HG02571 (cell line): ENCODE measurements at regions not wholly inside any gene's neighbourhood (a gene's known extent, or its start where the extent isn't known, plus 50 kb on each side); places are given as distances from the start of the nearest gene placed in this dataset.
"Not testable (repeated sequence)": the region's sequence is repeated elsewhere in the genome, so short reads cannot be mapped to it uniquely, and the experiment has no call there.

Experiments used
- ATAC-seq: cut with Tn5 transposase; IDR thresholded peaks from one replicate; pipeline ENCODE4 v1.9.1; 2021; ENCODE audit warnings: mild to moderate bottlenecking, moderate library complexity; ENCODE audit not compliant: unreplicated experiment

DNA sequence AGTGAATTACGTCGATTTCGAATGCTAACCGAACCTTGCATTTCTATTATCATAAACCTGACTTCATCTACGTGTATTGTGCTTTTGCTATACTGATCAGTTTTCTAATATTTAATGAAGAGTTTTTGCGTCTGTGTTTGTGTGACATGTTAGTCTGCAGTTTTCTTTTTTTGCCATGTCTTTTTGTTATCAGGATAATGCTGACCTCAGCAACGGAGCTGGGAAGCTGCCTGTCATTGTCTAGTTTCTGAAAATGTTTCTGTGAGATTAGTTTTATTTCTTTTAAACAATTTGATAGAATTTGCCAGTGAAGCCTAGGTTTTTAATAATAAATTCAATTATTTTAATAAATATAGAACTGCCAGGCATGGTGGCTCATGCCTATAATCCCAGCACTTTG is 139.3 kb downstream of the LAT start:
- ATAC-seq, result not testable (repeated sequence)

GRCh38 chr16:29120680-29121079 is 135.8 kb downstream of the LAT start:
- not testable (repeated sequence) for ATAC-seq

DNA sequence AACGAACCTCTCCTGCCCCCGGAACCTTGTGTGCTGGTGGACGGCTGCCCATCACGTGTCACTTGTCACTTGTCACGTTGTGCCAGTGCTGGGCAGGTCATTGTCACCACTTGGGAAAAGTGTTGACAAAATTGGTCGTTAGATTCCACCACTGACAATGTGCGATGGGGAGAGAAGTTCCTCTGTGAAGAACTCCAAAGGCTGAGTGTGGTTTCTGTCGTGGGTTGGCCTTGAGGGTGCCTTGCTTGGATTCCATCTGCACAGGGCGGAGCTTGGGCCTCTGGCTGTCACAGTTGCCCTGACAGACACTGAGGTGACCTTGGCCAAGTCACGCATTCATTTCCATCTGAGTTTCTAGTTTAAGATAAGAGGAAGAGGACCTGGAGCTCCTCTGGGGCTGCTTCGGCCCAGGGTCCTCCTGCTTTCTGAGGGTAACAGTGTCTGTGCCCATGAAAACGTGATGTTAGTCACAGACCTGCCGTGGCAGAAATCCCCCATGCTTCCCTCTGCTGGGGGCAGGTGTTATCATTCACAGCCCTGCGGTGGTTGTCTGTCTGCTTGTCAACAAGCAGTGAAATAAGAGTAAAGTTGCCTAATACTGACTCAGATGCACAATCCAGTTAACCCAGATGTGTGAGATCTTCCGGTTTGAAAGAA is 133.6 kb downstream of the LAT start:
- not testable (repeated sequence) for ATAC-seq

DNA sequence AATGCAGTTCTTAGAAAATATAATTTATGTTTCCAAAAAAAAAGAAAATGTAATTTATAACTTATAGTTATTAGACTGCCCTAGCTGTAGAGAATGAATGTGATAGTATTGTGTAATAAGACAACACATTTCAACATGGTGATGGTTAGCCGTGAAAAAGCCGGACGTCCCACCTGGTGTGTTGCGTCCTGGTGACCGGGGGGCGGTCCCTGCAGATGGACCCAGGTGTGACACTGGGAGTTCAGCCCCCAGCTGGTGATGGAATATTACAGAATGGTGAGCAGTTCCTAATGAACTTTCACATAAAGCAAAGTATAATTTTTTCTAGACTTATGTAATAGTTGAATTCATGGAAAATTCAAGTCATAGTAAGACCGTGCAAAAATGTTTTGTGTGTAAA is 132.8 kb downstream of the LAT start:
- ATAC-seq, result no peak

DNA sequence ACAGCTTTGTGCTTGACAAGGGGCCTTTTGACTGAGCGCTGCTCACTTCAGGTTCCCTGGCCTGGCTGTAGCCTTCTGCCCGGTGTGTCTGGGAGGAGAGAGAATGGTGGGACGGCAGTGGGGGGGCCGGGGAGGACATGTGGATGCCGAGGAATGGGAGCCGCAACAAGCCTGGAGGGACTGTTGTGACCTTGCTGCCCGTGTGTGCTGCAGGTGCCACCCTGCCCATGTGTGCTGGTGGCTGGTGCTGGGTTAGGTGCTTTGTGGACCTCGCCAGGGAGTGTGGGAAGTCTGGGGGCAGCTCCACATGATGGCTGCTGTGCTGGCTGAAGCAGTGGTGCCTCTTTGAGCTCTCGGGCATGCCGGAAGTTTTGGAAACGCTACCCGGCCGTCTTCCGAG is 132.1 kb downstream of the LAT start:
- no peak for ATAC-seq

DNA sequence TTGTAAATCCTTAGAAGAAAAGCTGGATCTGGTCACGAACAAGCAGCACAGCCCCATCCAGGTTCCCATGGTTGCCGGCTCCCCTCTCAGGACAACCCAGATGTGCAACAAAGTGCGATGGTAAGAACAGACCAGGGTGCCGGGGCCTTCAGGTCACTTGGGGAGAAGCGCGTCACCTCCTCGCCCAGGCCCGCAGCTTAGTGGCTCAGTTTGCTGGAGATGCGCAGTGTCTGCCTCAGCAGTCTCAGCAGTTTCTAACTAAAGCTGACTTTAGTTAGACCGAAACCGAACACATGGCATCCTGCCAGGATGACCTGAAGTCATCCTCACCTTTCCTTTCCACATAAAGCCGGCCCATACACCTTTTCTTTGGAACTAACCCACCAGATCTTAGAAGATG is 131.4 kb downstream of the LAT start:
- not testable (repeated sequence) for ATAC-seq

GRCh38 chr16:29115802-29116141 is 130.9 kb downstream of the LAT start:
- not testable (repeated sequence) for ATAC-seq

DNA sequence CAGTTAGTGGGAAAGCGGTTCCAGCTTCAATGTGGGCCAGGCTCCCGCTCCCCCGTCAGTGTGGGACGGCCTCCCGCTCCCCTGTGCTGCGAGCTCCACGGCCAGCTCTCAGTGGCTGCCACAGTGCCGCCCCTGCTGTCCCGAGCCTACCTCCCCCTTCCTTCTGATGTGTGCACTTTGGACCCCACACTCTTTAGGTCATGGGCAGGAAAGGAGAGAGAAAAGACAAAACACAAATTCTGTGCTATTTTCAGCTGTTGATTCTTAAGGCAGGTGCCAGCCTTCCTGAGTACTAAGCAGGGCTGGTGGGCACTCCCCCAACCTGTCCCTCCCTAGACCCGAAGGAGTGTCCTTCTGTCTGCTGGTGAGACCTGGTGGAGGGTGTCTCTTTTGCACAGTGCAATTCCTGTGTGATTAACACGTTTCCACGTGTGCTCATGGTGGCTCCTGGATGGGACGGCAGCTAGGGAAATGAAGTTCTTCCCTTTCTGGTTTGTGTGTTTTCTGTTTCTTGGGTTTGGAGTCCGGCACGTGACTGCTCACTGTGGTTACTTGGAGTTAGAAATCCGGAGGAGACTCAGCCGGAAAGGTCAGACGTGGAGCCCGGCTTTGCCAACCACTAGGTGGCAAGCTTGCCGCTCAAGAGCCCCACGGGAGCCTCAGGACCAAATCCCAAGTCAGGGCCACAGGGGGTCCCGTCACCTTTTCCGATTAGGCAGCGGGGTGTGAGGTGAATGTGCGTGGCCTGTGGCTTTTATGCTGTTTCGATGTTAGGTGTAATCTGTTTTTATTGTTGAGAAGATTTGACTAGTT is 130.3 kb downstream of the LAT start:
- ATAC-seq, result not testable (repeated sequence)

- ATAC-seq, result no peak
Measured at GRCh38 chr16:29114574-29114973, 129.7 kb downstream of the LAT start.

GRCh38 chr16:29113446-29113845 is 128.6 kb downstream of the LAT start:
- ATAC-seq, result not testable (repeated sequence)

DNA sequence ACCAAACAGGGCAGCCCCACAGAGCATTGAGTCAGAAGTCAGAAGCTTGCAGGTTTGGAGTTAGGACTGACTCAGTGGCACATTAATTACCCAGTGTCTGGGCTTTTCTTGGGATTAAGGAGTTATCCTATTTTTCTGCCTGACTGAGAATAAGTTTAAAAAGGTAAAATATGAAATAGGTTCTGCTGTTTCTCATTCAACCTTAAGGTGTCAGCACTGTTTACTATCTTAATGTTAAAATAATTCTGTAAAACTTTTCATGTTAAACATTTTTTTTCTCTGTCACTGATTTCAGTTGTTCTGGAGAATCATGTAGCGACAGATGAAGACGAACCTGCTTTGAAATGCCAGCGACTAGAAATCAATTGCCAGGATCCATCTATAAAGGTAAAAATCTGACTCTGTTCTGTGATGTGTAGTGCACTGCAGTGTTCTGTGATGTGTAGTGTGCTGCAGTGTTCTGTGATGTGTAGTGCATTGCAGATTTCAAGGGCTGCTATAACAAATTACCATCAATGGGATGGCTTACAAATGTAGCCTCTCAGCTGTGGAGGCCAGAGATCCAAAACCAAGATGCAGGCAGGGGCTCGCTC is 128.0 kb downstream of the LAT start:
- ATAC-seq, result no peak

- ATAC-seq, result not testable (repeated sequence)
Measured at GRCh38 chr16:29111901-29112680, 127.2 kb downstream of the LAT start.

- no peak for ATAC-seq
Measured at GRCh38 chr16:29111421-29111820, 126.6 kb downstream of the LAT start.

DNA sequence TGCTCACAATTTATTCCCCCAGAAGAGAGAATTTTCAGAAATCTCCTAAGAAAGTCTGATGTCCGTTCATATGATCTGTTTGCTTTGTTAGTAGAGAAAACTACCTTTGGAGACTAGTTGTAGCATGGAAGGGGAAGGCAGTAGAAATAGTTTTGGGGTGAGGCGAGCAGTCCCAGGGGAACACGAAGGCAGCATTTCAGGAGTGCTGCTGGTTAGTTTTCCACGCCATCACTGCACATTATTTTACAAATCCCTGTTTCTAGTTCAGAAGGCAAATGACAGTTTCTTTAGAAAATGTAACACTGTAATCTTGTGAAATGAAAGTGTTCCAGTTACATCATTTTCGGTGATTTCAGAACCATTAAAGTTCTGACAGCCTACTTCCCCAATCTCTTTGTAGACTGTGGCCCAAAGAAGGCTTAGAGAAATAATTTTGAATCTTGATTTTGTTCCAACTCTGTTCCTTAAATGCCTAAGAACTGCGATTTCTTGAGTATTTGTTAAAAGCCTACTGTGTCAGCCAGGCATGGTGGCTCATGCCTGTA is 123.8 kb downstream of the LAT start:
- ATAC-seq, result not testable (repeated sequence)

DNA sequence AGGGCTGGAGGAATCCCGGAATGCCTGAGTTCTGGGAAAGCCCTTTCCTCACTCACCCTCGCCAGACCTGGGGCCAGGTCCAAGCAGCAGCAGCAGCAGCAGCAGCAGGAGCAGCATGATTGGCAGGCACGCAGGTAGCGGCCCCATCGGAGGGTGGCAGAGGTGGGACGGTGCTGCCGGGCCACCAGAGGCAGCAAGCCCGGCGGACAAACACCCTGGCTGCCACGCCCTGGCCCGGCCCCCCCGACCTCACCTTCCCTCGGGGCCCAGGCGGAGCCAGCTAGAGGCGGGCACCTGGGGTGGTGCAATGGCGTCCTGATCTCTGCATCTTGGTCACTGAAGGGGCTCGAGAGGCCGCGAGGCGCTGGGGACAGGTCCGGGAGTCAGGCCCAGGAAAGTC is 122.4 kb downstream of the LAT start:
- no peak for ATAC-seq

GRCh38 chr16:29106259-29106908 is 121.5 kb downstream of the LAT start:
- ATAC-seq, result not testable (repeated sequence)

GRCh38 chr16:29104600-29104999 is 119.7 kb downstream of the LAT start:
- not testable (repeated sequence) for ATAC-seq

- not testable (repeated sequence) for ATAC-seq
Measured at GRCh38 chr16:29097965-29098364, 113.1 kb downstream of the LAT start.

GRCh38 chr16:29094729-29095624 is 110.1 kb downstream of the LAT start:
- not testable (repeated sequence) for ATAC-seq
